ENCODE measurements at regions not wholly inside any gene's neighbourhood (a gene's known extent, or its start where the extent isn't known, plus 50 kb on each side); places are given as distances from the start of the nearest gene placed in this dataset.

DNA sequence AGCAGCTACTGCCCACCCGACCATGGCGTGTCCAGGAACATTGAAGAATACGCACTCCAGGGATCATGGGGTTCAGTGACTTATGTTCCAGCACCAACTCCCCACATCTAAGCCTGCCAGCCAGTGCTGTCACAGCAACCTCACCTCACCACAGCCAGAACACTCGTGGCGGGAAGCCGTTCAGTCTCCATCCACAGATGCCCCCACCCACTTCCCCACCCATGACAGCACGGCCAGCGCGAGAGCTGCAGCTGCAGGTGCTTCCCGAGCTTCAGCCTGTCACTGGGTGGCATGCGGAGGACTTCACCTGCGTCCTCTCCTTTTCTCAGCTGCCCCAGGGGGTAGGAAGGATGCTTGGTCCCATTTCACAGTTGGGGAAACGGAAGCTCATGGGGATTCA is 50.3 kb downstream of the RBFOX3 start:
- Histone ChIP-seq H2AFZ (ENCODE audit: low read depth, low read length, poor library complexity, severe bottlenecking) (no peak overlapping the region), H3K4me2 (ENCODE audit: low read length) (no peak overlapping the region), H4K20me1 (ENCODE audit: insufficient read depth) (no peaks in the 10 kb centered on the region), H3K79me2 (ENCODE audit: insufficient read depth, low read length) (no peaks in the 10 kb centered on the region), H3K36me3 (ENCODE audit: control insufficient read depth in 1 of 2, insufficient read depth in 2 of 2, low read length in 2 of 2) (no peaks in the 10 kb centered on the region), H3K9ac (ENCODE audit: low read length) (no peak overlapping the region), H3K9me3 (ENCODE audit: control insufficient read depth in 1 of 2, insufficient read depth in 1 of 2, low read depth in 1 of 2, low read length in 2 of 2) (no peaks in the 10 kb centered on the region), H3K27me3 (ENCODE audit: insufficient read depth, low read length) (peaks cover 4% of the 10 kb centered on the region; the same call in 1 of the 2 replicates), H3K9me2 (ENCODE audit: insufficient read depth) (no peaks in the 10 kb centered on the region), H3K27ac (ENCODE audit: low read depth, low read length) (no peak overlapping the region), H3K4me1 (ENCODE audit: control insufficient read depth in 1 of 2, insufficient read depth in 2 of 2, low read length in 2 of 2) (peaks cover 21 to 23% of the 10 kb centered on the region in 2 experiments), H3K4me3 (replicated peaks in 1 of 2; ENCODE audit: low read depth in 1 of 2, low read length in 2 of 2) (no peak overlapping the region)
- TF ChIP-seq SIN3A (IDR thresholded peaks at IDR 0.05; ENCODE audit: low read depth) (no peak), ZNF274 (IDR thresholded peaks at IDR 0.05; ENCODE audit: low read depth, low read length) (no peak), FOSL1 (IDR thresholded peaks at IDR 0.05; ENCODE audit: low read depth) (no peak), EGR1 (IDR thresholded peaks at IDR 0.05; ENCODE audit: low read depth) (no peak), EZH2 (IDR thresholded peaks at IDR 0.05) (no peak), EZH2phosphoT487 (IDR thresholded peaks at IDR 0.05; ENCODE audit: borderline replicate concordance) (no peak), POLR2AphosphoS5 (IDR thresholded peaks at IDR 0.05; ENCODE audit: low read depth, low read length) (no peak), YY1 (IDR thresholded peaks at IDR 0.05; ENCODE audit: extremely low read depth, insufficient replicate concordance, low read depth, low read length) (no peak), SP1 (IDR thresholded peaks at IDR 0.05; ENCODE audit: low read depth) (no peak), ELF1 (IDR thresholded peaks at IDR 0.05; ENCODE audit: borderline replicate concordance, low read depth) (no peak), RAD21 (IDR thresholded peaks at IDR 0.05; ENCODE audit: low read depth) (no peak), TCF7L2 (IDR thresholded peaks at IDR 0.05; ENCODE audit: borderline replicate concordance, extremely low read depth, insufficient read depth, insufficient read length) (no peak)
- TF ChIP-seq, protein P1, sequence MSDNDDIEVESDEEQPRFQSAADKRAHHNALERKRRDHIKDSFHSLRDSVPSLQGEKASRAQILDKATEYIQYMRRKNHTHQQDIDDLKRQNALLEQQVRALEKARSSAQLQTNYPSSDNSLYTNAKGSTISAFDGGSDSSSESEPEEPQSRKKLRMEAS (IDR thresholded peaks at IDR 0.05): no peak
- TF ChIP-seq, protein P2, sequence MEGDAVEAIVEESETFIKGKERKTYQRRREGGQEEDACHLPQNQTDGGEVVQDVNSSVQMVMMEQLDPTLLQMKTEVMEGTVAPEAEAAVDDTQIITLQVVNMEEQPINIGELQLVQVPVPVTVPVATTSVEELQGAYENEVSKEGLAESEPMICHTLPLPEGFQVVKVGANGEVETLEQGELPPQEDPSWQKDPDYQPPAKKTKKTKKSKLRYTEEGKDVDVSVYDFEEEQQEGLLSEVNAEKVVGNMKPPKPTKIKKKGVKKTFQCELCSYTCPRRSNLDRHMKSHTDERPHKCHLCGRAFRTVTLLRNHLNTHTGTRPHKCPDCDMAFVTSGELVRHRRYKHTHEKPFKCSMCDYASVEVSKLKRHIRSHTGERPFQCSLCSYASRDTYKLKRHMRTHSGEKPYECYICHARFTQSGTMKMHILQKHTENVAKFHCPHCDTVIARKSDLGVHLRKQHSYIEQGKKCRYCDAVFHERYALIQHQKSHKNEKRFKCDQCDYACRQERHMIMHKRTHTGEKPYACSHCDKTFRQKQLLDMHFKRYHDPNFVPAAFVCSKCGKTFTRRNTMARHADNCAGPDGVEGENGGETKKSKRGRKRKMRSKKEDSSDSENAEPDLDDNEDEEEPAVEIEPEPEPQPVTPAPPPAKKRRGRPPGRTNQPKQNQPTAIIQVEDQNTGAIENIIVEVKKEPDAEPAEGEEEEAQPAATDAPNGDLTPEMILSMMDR (IDR thresholded peaks at IDR 0.05 in 2 of 3, conservative IDR thresholded peaks at IDR 0.05 in 1 of 3; ENCODE audit: borderline replicate concordance in 1 of 3, insufficient read depth in 1 of 3, low read depth in 2 of 3, low read length in 2 of 3): no peak
- CTCF ChIA-PET: no interaction called here
- DNase-seq (ENCODE audit: low read depth, low spot score) (no peak), ATAC-seq (no peak)
- intact Hi-C loops (cut with micrococcal nuclease): no loop called here
- POLR2A ChIA-PET: interaction anchor here (0.7 kb wide), 1 partner anchor 91 kb away, joined by 4 read pairs; no protein-coding TSS in a partner anchor
- BruUV-seq (replicated peaks): no TSS peak
- RAD21 ChIA-PET (ENCODE audit: low non-redundant PET in 1 of 2, low total read pairs in 2 of 2, uncharacterized antibody in 2 of 2, unreplicated experiment in 2 of 2): no interaction called here
